ENCODE measurements at regions not wholly inside any gene's neighbourhood (a gene's known extent, or its start where the extent isn't known, plus 50 kb on each side); places are given as distances from the start of the nearest gene placed in this dataset.

GRCh38 chr1:57603696-57604095 lies 179.8 kb upstream of the DAB1 start:
- TF ChIP-seq TAF1 (IDR thresholded peaks at IDR 0.05; ENCODE audit: low read depth) (no peak), REST (IDR thresholded peaks at IDR 0.05; ENCODE audit: low read depth) (no peak), ZBTB7A (IDR thresholded peaks at IDR 0.05; ENCODE audit: low read depth) (no peak), TCF12 (IDR thresholded peaks at IDR 0.05; ENCODE audit: low read depth) (no peak), CREB1 (IDR thresholded peaks at IDR 0.05; ENCODE audit: low read depth) (no peak), RAD21 (IDR thresholded peaks at IDR 0.05; ENCODE audit: low read depth) (no peak), NFIC (IDR thresholded peaks at IDR 0.05) (no peak), CEBPB (IDR thresholded peaks at IDR 0.05) (no peak), MAX (IDR thresholded peaks at IDR 0.05) (no peak), EP300 (IDR thresholded peaks at IDR 0.05; ENCODE audit: borderline replicate concordance) (no peak), EGR1 (IDR thresholded peaks at IDR 0.05) (no peak), FOXM1 (IDR thresholded peaks at IDR 0.05; ENCODE audit: borderline replicate concordance, low read depth) (no peak), TEAD4 (IDR thresholded peaks at IDR 0.05) (no peak), USF1 (IDR thresholded peaks at IDR 0.05) (no peak), YY1 (IDR thresholded peaks at IDR 0.05; ENCODE audit: low read depth) (no peak)

- TF ChIP-seq USF1 (IDR thresholded peaks at IDR 0.05) (no peak), TAF1 (IDR thresholded peaks at IDR 0.05; ENCODE audit: low read depth) (no peak), TEAD4 (IDR thresholded peaks at IDR 0.05) (no peak), MAX (IDR thresholded peaks at IDR 0.05) (no peak), EP300 (IDR thresholded peaks at IDR 0.05; ENCODE audit: borderline replicate concordance) (no peak), FOXM1 (IDR thresholded peaks at IDR 0.05; ENCODE audit: borderline replicate concordance, low read depth) (no peak), REST (IDR thresholded peaks at IDR 0.05; ENCODE audit: low read depth) (no peak), RAD21 (IDR thresholded peaks at IDR 0.05; ENCODE audit: low read depth) (no peak), NFIC (IDR thresholded peaks at IDR 0.05) (no peak), EGR1 (IDR thresholded peaks at IDR 0.05) (no peak), CEBPB (IDR thresholded peaks at IDR 0.05) (no peak), CREB1 (IDR thresholded peaks at IDR 0.05; ENCODE audit: low read depth) (no peak), ZBTB7A (IDR thresholded peaks at IDR 0.05; ENCODE audit: low read depth) (no peak), YY1 (IDR thresholded peaks at IDR 0.05; ENCODE audit: low read depth) (no peak)
Observed at GRCh38 chr1:57600424-57600823, 176.6 kb upstream of the DAB1 start.

- TF ChIP-seq TAF1 (IDR thresholded peaks at IDR 0.05; ENCODE audit: low read depth) (no peak), EP300 (IDR thresholded peaks at IDR 0.05; ENCODE audit: borderline replicate concordance) (no peak), CREB1 (IDR thresholded peaks at IDR 0.05; ENCODE audit: low read depth) (no peak), USF1 (IDR thresholded peaks at IDR 0.05) (no peak), NFIC (IDR thresholded peaks at IDR 0.05) (no peak)
Observed at GRCh38 chr1:57599236-57599994, 175.6 kb upstream of the DAB1 start.

GRCh38 chr1:57597036-57597435 lies 173.2 kb upstream of the DAB1 start:
- TF ChIP-seq FOXM1 (IDR thresholded peaks at IDR 0.05; ENCODE audit: borderline replicate concordance, low read depth) = no peak
- no peak for TF ChIP-seq EGR1 (IDR thresholded peaks at IDR 0.05)
- TF ChIP-seq CEBPB (IDR thresholded peaks at IDR 0.05) = no peak
- no peak for TF ChIP-seq CREB1 (IDR thresholded peaks at IDR 0.05; ENCODE audit: low read depth)
- no peak for TF ChIP-seq EP300 (IDR thresholded peaks at IDR 0.05; ENCODE audit: borderline replicate concordance)
- no peak for TF ChIP-seq REST (IDR thresholded peaks at IDR 0.05; ENCODE audit: low read depth)
- no peak for TF ChIP-seq TCF12 (IDR thresholded peaks at IDR 0.05; ENCODE audit: low read depth)
- no peak for TF ChIP-seq MAX (IDR thresholded peaks at IDR 0.05)
- no peak for TF ChIP-seq USF1 (IDR thresholded peaks at IDR 0.05)
- TF ChIP-seq TEAD4 (IDR thresholded peaks at IDR 0.05) = no peak
- TF ChIP-seq NFIC (IDR thresholded peaks at IDR 0.05) = no peak

Data from Ishikawa (cell line).